HG03025 (cell line): ENCODE measurements at regions not wholly inside any gene's neighbourhood (a gene's known extent, or its start where the extent isn't known, plus 50 kb on each side); places are given as distances from the start of the nearest gene placed in this dataset.
"Not testable (repeated sequence)": the region's sequence is repeated elsewhere in the genome, so short reads cannot be mapped to it uniquely, and the experiment has no call there.

Experiments used
- ATAC-seq: cut with Tn5 transposase; IDR thresholded peaks from one replicate; pipeline ENCODE4 v1.9.1; 2021; ENCODE audit warnings: mild to moderate bottlenecking, moderate library complexity; ENCODE audit not compliant: unreplicated experiment, low FRiP score

DNA sequence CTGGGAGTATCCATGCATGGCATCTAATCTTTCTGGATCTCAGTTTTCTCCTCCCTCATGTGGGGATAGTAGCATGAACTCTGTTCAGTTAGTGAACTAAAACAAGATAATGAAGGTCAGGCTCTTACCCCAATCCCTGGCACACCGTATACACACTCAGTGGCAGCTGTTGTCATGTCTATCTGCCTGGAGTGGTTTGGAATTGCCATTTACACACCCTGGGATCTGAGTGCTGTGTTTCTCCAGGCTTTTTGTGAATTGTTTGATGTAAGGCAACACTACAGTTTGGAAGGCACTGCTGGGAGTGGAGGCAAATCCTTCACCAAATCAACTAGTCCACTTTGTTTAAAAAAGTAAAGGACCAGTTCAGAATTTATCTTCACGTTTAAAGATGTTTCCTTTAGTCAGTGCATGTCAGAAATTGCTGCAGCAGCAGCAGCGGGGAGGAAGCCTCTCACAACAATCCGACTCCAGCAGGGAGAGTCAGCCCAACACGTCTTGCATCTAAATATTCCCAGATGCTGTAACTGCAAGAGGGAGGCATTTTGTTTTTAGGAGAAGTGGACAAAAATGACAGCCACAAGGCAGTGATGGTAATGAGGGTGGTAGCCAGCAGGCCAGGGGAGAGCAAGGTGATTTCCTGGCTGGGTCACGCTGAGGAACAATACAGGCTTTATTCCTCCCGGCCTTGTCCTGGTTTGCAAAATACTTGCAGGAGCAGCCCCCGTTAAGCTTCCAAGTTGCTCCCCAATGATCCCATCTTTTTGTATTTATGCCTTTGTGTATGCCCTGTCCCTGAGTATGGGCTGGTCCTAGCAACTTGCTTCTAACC lies 128.5 kb upstream of the LRIG1 start:
- no peak for ATAC-seq

DNA sequence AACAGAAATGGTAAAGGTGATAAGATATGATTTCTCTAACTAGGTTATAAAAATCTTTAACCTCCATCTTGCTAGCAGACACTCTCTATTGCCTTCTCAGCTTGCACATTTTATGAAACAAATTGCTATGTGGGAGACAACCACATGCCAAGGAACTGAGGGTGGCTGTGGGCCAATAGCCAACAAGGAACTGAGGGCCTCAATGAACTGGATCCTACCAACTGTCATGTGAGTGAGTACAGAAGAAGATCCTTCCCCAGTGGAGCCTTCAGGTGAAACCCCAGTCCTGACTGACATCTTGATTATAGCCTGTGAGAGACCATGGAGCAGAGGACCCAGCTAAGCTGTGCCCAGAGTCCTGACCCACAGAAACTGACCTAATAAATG lies 129.2 kb upstream of the LRIG1 start:
- no peak for ATAC-seq

DNA sequence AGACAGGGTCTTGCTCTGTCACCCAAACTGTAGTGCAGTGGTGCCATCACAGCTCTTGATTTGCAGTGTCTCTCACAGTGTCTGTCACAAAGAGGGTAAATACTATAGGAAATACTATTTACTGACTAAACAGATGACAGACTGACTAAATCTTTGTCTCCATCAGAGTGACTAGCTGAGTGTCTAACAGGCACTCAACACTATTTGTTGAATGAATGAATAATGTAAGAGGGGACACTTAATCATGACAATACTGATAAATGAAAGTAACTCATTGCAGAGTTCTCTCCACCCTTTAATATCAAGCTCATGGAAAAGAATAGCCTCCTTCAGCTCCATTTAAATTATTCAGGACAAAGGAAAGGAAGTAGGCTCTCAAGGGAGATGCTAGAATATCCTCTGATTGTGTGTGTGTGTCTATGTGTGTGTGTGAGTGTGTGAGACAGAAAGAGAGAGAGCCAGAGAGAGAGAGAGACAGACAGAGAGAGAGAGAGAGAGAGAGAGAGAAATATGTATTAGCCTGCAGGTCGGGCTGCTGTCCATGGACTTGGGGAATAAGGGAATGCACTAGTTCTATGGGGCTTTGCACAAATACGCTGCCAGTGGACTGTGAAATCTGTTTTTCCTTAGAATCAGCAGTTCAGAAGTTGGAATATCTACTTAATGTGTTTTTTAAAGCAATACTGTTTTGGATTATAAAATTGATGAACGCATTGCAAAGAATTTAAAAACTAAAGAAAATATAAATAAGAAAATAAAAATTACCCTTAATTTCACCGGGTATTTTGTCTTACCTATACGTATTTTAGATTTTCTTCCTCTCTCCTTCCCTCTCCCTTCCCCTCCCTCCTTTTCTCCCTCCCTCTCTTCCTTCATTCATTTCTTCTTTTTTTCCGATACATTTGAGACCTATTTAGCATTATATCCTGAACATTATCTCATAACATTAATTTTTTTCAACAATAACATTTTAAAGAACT lies 132.9 kb upstream of the LRIG1 start:
- ATAC-seq, result no peak

DNA sequence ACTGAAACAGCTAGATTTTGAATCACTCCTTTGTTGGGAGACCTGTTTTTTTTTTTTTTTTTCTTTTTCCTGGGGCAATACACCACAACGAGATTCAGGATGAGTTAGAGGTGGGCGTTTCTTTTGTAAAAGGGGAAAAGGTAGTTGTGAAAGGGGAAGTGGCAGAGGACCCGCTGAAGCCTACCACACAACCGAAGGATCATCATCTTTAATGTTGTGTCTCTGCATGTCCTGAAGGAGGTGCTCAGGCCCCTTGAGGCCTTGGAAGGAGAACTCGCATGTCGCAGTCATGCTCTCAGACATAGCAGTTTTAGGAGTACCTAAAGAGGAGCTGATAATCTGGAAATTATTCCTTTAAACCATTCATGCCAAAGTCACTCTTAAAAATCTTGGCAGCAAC lies 137.9 kb upstream of the LRIG1 start:
- no peak for ATAC-seq

DNA sequence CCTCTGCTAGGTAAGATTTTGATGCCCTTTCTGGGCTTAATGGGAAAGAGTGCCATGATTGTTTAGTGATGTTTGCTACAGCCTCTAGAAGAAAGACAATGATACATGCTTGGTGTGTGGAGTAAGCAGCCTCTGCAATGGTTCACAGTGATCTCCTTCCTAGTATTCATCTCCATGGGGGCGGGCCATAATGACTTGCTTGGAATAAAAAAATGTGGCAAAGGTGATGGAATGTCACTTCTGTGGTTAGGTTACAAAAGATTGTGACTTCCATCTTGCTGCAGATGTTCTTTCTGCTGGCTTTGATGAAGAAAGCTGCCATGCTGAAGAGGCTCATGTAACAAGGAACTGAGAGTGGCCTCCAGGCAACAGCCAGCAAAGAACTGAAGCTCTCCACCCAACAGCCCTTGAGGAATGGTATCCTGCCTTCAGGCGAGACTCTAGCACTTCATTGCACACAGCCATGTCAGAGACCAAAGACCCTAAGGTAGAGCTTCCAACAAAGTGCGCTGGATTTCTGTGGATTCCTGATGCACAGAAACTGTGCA lies 139.1 kb upstream of the LRIG1 start:
- ATAC-seq, result no peak

DNA sequence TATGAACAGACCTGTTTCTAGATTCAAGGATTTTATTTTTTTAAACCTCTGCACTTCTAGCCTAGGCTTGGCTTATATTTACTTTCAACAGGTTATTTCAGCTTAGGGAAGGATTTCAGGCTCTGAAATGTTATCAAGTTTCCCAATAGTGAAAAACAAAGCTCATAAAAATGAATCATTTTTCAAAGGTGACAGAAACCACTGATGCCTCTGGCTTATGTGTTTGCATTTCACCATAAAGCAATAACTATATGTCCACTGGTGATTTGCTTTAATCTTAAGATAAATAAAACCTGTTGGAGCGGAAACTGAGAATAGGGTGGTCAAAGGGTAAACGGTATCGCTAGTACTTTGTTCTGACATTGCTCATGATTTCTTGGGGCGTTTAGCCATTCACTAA lies 141.2 kb upstream of the LRIG1 start:
- no peak for ATAC-seq

DNA sequence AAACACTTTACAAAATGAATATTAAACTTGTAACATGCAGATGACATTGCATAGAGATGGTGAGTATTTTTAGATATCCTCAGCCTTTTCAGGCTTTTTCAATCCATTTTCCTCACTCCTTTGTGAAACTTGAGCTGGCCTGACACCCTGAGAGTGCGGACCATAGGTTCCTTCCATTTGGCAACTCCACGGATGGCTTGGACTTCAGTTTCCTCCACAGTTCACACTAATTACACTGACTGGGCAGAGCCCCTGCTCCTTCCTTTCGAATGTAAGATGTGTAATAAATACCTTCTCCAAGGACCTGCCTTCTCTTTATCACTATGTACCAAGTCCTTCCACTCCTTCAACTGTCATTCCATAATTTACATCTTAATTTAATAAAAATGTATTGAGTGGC lies 141.7 kb upstream of the LRIG1 start:
- no peak for ATAC-seq

DNA sequence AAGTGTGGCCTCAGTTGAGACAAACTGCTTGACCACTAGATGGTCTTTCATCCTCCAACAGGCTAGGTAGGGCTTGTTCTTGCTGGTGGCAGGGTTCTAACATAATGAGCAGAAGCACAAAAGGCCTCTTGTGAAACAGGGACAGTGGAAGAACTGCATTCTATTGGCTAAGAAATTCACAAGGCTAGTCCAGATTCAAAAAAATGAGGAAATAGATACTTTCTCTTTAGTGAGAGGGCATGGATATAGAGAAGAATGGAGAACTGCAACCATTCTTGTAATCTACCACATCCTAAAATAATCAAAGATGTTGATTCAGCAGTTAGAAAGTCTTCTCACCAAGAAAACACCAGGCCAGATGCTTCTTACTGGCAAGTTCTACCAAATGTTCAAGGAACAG lies 143.7 kb upstream of the LRIG1 start:
- ATAC-seq, result no peak

DNA sequence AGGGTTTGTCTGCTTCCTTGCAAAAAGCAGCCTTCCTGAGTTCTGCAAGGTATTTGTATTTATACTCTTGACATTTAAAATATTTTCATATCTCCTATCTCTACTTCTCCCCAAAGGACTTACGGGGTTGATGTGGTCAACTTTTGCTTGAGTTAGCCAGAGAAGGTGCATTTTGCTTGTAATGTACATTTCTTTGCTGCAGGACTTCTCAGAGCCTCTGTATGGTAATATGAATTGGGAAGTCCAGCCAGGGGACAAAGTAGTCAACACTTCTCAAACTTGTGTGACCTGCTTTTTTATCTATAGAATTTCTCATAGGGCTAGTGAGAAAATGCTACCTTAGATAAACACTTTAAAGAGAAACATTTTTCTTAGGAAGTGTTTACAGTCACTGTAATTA lies 148.2 kb upstream of the LRIG1 start:
- no peak for ATAC-seq

DNA sequence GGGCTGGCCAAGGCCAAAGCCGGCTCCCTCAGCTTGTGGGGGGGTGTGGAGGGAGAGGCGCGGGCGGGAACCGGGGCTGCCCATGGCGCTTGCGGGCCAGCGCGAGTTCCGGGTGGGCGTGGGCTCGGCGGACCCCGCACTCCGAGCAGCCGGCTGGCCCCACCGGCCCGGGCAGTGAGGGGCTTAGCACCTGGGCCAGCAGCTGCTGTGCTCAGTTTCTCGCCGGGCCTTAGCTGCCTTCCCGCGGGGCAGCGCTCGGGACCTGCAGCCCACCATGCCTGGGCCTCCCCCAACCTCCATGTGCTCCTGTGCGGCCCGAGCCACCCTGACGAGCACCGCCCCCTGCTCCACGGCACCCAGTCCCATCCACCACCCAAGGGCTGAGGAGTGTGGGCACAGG lies 150.7 kb upstream of the LRIG1 start:
- not testable (repeated sequence) for ATAC-seq

DNA sequence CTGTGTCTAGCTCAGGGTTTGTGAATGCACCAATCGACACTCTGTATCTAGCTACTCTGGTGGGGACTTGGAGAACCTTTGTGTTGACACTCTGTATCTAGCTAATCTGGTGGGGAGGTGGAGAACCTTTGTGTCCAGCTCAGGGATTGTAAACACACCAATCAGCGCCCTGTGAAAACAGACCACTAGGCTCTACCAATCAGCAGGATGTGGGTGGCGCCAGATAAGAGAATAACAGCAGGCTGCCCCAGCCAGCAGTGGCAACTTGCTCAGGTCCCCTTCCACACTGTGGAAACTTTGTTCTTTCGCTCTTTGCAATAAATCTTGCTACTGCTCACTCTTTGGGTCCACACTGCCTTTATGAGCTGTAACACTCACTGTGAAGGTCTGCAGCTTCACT lies 151.3 kb upstream of the LRIG1 start:
- not testable (repeated sequence) for ATAC-seq

DNA sequence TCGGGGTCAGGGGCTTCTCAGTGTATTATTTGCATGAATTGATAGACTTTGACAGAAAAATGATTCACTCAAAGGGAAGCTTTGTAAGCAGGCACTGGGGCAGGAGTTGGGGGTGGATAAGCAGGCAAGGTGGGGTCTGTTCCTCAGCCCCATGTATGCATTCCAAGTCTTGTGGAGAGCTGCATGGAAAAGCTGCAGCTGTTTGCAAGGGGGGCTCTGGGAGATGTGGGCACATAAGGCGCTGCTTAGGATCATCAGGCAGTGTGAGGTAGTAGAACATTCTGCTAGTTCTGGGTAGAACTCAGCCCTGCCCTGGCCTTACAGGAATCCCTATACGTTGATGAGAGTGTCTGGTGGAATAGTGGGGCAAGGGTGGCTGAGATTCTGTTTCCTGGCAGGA lies 154.2 kb upstream of the LRIG1 start:
- no peak for ATAC-seq

DNA sequence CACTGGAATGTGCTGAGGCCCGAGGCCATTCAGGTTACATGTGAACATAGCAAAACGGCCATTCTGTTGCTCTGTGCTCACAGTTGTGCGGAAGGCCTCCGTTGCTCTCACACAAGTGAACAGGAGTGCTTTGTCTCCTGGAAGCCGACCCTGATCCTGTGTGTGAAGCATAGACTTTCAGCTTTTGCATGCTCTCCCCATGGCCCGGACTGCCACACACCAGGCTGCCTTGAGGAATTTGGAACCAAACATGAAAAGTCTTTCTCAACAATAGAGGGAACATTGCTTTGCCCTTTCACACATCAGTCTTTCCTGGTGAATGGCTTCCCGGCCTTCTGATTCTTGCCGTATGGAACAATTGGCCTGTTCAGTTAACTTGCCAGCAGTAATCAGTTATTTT lies 154.8 kb upstream of the LRIG1 start:
- no peak for ATAC-seq

DNA sequence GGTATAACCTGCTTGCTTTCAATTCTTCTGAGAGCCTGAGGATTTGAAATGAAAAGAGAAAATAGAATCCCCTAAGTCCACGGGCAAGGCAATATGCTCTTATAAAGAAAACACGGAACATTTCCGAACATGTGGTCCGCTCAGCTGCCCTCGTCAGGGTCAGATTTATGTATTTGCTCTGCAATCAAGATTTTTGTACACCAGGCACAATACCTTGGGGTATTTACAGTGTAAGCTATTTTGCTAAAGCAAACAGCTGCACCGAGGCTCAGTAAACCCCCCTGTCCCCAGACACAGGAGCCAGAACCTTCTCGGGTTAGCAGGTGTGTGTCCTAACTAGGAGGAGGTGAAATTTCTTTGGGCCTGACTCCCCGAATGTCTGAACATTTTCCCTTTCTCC lies 155.8 kb upstream of the LRIG1 start:
- ATAC-seq, result no peak

DNA sequence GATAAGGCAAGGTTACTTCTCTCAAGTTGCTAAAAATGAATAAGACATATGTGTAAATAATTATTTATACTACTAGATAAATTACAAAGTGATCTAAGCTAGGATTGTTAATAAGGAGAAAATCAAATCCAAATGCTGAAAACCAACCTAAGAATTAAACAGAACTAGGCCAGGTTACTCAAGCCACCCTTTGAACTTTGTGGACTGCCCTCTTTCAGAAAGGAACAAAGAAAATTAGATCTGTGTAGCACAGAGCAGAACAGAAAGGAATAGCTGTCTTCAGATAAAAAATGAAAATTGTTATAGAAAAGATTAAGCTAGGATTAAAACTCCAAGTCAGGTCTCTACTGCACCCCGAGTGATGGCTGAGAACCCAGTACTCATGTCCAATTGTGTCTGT lies 158.2 kb upstream of the LRIG1 start:
- no peak for ATAC-seq

DNA sequence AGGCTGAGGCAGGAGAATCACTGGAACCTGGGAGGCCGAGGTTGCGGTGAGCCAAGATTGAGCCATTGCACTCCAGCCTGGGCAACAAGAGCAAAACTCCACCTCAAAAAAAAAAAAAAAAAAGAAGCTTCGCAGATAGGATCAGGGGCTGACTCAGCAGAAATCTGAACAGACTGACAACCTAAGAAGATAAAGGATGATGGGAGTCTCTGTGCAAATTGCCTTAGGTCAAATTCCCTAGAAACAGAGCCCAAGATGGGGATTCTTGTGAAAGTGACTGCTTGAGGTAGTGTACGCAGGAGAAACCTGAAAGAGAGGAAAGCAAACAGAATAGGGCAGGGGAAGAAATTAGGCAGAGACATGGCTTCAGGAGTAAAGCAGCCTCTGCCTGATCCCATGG lies 160.8 kb upstream of the LRIG1 start:
- ATAC-seq, result no peak

DNA sequence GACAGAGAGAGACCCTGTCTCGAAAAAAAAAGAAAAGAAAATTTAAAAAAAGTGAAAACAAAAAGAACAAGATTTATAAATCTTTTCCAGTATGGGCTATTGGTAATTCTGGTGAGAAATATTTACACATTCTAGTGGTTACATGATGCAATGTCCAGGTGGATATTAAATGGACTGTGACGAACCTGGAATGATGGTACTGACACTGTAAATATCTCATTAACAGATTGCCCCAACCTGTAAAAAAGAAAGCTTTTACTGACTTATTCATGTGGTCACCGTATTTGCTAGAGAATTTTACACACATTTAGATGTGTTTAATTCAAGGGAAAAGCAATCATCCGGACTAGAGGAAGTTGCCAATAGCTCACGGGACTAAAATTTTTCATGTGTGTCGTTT lies 162.1 kb upstream of the LRIG1 start:
- ATAC-seq, result no peak

DNA sequence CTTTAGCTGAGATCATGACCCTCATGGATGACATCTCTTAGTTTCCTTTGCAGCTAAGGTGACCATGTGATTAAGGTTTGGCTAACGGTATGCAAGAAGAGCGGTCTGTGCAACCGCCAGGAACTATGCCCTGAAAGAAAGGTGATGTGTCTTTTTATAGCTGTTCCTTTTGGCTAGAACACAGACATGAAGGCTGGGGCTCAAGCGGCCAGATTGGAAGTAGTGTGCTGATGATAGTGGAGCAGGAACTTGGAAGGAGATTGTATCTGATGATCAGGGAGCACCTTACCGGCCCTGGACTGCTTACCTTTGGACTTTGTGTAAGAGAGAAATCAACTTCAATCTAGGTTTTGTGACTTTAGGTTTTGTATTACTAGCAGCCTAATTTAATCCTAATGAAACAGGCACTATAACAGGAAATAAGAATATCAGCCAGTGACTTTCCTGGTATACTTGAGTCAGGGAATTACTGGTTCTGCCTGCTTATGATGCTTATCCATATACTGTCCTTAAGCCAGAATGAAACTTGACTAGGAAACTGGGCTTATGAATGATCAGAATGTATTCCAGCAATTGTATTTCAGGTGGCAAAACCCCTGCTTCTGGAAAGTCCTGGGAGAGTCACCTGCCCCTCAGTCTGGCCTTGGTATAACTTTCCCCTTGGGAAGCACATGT lies 164.3 kb upstream of the LRIG1 start:
- ATAC-seq, result no peak

DNA sequence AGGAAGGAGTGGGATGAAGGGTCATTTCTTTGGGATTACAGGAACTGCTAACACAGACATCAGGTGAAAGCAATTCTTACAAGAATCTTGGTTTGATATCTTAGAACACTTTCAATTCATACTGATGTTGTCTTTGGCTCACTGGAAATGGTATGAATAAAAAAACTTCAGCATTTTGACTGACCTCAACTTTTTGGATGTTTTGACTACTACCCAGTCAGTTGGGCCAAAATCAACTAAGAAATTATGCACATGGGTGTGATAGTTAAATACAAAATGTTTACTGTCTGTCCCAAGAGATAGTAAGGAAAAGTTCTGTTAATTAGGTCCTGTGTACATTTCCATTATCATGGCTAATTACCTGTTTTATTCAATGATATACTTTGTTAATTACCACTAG lies 165.5 kb upstream of the LRIG1 start:
- ATAC-seq, result no peak

DNA sequence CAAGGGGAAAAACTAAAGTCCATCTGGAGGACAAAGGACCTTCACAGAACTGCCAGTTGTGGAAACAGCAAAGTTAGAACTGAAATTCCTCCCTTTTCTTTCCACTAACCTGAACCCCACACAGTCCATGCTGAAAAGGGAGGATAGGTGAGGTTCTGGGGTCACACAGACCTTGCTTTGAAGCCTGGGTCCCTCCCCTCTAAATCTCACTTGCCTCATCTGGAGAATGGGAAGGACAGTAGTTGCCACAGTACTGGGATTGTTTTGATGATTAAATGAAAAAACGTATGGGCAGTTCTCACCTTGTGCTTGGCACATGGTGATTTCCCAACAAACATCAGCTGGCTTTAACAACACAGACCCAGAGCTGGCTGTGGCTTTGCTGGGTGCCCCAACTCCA lies 166.4 kb upstream of the LRIG1 start:
- ATAC-seq, result no peak

DNA sequence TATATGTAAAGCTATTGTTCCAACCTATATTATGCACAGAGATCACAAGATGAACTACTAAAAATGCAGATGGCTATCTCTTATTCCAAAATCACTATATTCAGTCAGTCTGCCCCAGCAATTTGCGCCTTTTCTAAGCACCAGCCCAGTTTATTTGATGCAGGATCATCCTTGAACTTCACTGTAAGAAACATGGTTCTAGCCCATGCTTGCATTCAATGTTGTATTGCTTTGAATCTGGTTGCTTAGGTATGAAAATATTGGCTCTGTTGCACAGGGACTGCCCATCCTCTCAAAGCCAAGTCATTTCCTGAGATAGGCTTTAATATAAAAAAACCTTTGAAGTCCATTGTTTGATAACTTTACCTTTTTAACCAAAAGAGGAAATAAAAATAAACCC lies 170.5 kb upstream of the LRIG1 start:
- ATAC-seq, result no peak
